ENCODE measurements at regions not wholly inside any gene's neighbourhood (a gene's known extent, or its start where the extent isn't known, plus 50 kb on each side); places are given as distances from the start of the nearest gene placed in this dataset.

DNA sequence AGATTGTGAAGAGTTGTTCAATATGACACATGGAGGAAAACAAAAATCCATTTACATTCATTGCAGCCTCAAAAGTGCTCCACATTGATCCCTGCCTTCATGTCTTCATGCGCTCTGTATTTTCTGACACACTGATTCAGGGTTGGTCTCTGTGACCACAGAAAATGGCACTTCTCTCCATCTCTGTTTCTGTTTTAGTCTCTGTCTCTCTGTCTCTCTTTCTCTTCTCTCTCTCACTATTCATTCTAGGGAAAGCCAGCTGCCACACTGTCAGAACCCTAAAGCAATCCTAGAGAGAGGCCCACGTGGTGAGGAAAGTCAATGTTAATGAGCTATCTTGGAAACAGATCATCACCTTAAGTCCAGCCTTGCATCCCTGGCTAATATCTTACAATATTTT, 2238.4 kb downstream of the PCDH7 start:
- H3K4me1 Mint-ChIP-seq (ENCODE audit: low read depth, unreplicated experiment), result no peaks in the 10 kb centered on the region

DNA sequence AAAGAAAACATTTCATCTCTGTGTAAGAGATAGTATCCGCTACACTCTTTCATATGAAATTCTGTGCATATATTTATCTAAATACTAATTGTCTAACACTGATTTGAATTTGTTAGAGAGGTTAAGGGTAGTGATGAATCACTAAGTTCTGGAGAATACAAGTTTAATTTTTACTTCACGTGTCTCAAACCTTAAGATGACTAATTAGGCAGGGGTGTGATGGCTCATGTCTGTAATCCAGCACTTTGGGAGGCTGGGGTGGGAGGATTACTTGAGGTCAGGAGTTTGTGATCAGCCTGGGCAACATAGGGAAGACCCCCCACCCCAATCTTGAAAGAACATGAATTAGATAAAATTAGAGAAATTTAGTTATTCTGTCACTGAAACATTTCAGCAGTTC, 2241.9 kb downstream of the PCDH7 start:
- DNase-seq, result no peak
- CTCF ChIA-PET, result no interaction called here
- BruUV-seq (replicated peaks), result no TSS peak
- H3K27ac Mint-ChIP-seq (ENCODE audit: unreplicated experiment), result no peak overlapping the region
- no peaks in the 10 kb centered on the region for H3K36me3 Mint-ChIP-seq (ENCODE audit: insufficient read depth, unreplicated experiment)
- intact Hi-C loops (cut with micrococcal nuclease; ENCODE audit: unreplicated experiment), result no loop called here
- H3K4me1 Mint-ChIP-seq (ENCODE audit: low read depth, unreplicated experiment), result no peaks in the 10 kb centered on the region
- TF ChIP-seq, protein P1, sequence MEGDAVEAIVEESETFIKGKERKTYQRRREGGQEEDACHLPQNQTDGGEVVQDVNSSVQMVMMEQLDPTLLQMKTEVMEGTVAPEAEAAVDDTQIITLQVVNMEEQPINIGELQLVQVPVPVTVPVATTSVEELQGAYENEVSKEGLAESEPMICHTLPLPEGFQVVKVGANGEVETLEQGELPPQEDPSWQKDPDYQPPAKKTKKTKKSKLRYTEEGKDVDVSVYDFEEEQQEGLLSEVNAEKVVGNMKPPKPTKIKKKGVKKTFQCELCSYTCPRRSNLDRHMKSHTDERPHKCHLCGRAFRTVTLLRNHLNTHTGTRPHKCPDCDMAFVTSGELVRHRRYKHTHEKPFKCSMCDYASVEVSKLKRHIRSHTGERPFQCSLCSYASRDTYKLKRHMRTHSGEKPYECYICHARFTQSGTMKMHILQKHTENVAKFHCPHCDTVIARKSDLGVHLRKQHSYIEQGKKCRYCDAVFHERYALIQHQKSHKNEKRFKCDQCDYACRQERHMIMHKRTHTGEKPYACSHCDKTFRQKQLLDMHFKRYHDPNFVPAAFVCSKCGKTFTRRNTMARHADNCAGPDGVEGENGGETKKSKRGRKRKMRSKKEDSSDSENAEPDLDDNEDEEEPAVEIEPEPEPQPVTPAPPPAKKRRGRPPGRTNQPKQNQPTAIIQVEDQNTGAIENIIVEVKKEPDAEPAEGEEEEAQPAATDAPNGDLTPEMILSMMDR (IDR thresholded peaks at IDR 0.05; ENCODE audit: unreplicated experiment), result no peak
- no peaks in the 10 kb centered on the region for H3K27me3 Mint-ChIP-seq (ENCODE audit: unreplicated experiment)
- no peak overlapping the region for H3K4me3 Mint-ChIP-seq (ENCODE audit: low read depth, unreplicated experiment)
- peaks cover 13% of the 10 kb centered on the region for H3K9me3 Mint-ChIP-seq (ENCODE audit: low read depth, unreplicated experiment)

More for the DNA sequence above, 2238.4 kb downstream of the PCDH7 start:
- Mint-ChIP-seq H3K27ac (ENCODE audit: unreplicated experiment) (no peak overlapping the region), H3K9me3 (ENCODE audit: low read depth, unreplicated experiment) (peaks cover 13% of the 10 kb centered on the region), H3K27me3 (ENCODE audit: unreplicated experiment) (no peaks in the 10 kb centered on the region), H3K4me3 (ENCODE audit: low read depth, unreplicated experiment) (no peak overlapping the region), H3K36me3 (ENCODE audit: insufficient read depth, unreplicated experiment) (no peaks in the 10 kb centered on the region)
- BruUV-seq (replicated peaks), result no TSS peak
- no peak for DNase-seq
- intact Hi-C loops (cut with micrococcal nuclease; ENCODE audit: unreplicated experiment), result no loop called here
- CTCF ChIA-PET, result no interaction called here
- TF ChIP-seq, protein P1 (IDR thresholded peaks at IDR 0.05; ENCODE audit: unreplicated experiment), result no peak

DNA sequence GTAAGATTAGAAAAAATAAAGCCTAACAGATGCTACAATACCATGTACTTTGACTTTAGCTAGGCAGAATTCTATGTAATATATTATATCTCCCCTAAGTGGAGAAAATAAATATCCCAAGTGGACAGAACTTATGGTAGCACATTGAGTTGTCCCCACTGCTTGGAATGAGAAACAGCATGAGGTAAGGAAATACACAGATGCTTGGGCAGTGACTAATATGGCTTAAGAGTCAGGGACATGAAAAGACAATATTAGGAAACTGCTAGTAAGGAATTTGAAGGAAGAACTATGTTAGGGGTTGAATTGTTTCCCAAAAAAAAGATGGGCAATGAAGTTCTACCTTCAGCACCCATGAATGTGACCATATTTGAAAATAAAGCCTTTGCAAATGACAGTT, 2265.1 kb downstream of the PCDH7 start:
- peaks cover 5% of the 10 kb centered on the region for H3K9me3 Mint-ChIP-seq (ENCODE audit: low read depth, unreplicated experiment)
- no TSS peak for BruUV-seq (replicated peaks)
- no peaks in the 10 kb centered on the region for H3K27me3 Mint-ChIP-seq (ENCODE audit: unreplicated experiment)
- DNase-seq, result no peak
- TF ChIP-seq, protein P1 (IDR thresholded peaks at IDR 0.05; ENCODE audit: unreplicated experiment), result no peak
- H3K27ac Mint-ChIP-seq (ENCODE audit: unreplicated experiment), result no peak overlapping the region
- H3K4me3 Mint-ChIP-seq (ENCODE audit: low read depth, unreplicated experiment), result no peak overlapping the region
- no peaks in the 10 kb centered on the region for H3K36me3 Mint-ChIP-seq (ENCODE audit: insufficient read depth, unreplicated experiment)
- intact Hi-C loops (cut with micrococcal nuclease; ENCODE audit: unreplicated experiment), result no loop called here
- H3K4me1 Mint-ChIP-seq (ENCODE audit: low read depth, unreplicated experiment), result no peaks in the 10 kb centered on the region
- CTCF ChIA-PET, result no interaction called here

DNA sequence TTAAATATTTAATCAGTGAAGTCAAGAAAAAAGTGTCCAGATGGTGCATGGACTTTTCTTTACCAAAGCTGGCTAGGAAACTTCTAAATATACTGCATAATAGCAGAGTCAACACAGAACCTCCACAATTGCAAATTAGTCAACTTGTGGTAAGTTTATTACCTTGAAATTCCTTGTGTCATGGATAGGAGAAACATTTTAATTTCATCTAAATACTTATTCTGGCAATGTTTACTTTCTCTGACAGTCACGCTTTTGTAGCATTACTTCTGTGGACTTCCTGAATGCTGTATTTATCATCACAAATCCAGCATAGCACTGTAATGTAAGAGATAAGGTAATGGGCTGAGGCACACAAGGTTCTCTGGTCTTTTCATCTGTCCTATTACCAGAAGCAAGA, 2266.1 kb downstream of the PCDH7 start:
- no TSS peak for BruUV-seq (replicated peaks)

More for the DNA sequence above, 2266.1 kb downstream of the PCDH7 start:
- intact Hi-C loops (cut with micrococcal nuclease; ENCODE audit: unreplicated experiment), result no loop called here
- no peak overlapping the region for H3K27ac Mint-ChIP-seq (ENCODE audit: unreplicated experiment)
- TF ChIP-seq, protein P1 (IDR thresholded peaks at IDR 0.05; ENCODE audit: unreplicated experiment), result no peak
- no peaks in the 10 kb centered on the region for H3K27me3 Mint-ChIP-seq (ENCODE audit: unreplicated experiment)
- CTCF ChIA-PET, result no interaction called here
- no peak for DNase-seq
- peaks cover 5% of the 10 kb centered on the region for H3K9me3 Mint-ChIP-seq (ENCODE audit: low read depth, unreplicated experiment)
- no peaks in the 10 kb centered on the region for H3K4me1 Mint-ChIP-seq (ENCODE audit: low read depth, unreplicated experiment)
- H3K4me3 Mint-ChIP-seq (ENCODE audit: low read depth, unreplicated experiment), result no peak overlapping the region
- no peaks in the 10 kb centered on the region for H3K36me3 Mint-ChIP-seq (ENCODE audit: insufficient read depth, unreplicated experiment)

Data from Calu3 (cell line).